HG02610 (cell line): ENCODE measurements at regions not wholly inside any gene's neighbourhood (a gene's known extent, or its start where the extent isn't known, plus 50 kb on each side); places are given as distances from the start of the nearest gene placed in this dataset.
"Not testable (repeated sequence)": the region's sequence is repeated elsewhere in the genome, so short reads cannot be mapped to it uniquely, and the experiment has no call there.

ENCODE experiments used
- ATAC-seq: cut with Tn5 transposase; IDR thresholded peaks from one replicate; pipeline ENCODE4 v1.9.1; 2021; ENCODE audit warnings: mild to moderate bottlenecking, moderate library complexity; ENCODE audit not compliant: unreplicated experiment

GRCh38 chr11:67877316-67877715, 126.6 kb downstream of the UNC93B1 start:
- ATAC-seq = not testable (repeated sequence)

DNA sequence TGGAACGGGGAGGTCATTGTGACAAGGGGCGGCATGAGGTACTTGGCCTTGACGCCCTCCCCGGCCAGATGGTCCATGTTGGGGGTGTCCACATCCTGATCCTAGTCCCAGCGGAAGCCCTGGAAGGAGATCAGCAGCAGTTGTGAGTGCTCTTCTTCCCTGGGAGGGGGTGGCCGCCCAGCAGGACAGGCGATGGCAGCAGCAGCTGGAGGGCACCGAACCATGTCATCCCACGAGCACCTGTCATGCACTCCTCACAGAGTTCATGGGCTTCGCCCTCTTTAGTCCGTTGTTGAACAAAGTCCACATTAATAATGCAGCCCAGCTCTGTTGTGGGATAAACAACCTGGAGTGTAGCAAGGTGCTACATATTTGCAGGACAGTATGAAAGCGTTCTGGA, 130.7 kb downstream of the UNC93B1 start:
- not testable (repeated sequence) for ATAC-seq

DNA sequence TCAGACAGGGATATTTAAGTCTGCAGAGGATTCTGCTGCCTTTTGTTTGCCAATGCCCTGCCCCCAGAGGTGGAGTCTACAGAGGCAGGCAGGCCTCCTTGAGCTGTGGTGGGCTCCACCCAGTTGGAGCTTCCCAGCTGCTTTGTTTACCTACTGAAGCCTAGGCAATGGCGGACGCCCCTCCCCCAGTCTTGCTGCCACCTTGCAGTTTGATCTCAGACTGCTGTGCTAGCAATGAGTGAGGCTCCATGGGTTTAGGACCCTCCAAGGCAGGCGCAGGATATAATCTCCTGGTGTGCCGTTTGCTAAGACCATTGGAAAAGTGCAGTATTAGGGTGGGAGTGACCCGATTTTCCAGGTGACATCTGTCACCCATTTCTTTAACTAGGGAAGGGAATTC, 132.7 kb downstream of the UNC93B1 start:
- ATAC-seq = not testable (repeated sequence)

- not testable (repeated sequence) for ATAC-seq
Measured at GRCh38 chr11:67862896-67863295, 141.0 kb downstream of the UNC93B1 start.

DNA sequence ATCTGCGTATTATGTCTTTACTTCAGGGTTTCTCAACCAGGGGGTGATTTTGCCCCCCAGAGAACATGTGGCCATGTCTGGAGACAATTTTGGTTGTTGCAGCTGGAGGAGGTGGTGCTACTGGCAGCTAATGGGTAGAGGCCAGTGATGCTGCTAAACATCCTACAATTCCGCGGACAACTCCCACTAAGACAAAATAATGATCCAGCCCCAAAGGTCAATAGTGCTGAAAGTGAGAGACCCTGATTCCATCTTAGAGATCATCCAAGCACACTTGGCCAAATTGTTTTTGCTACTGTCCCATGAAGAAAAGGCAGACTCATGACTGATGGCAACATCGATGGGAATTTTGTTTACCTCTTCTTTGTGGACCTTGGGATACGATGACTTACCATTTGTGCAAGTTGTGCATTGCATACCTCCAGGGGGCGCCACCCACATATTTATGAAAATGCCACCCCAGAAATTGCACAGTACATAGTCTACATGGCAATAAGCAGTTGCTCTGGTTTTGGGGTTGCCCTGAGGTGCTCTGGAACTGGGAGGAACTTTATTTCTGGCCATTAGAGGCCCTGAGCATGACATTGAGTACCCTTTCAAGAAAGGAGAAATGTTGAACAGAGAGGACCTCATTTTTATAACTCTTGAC, 144.3 kb downstream of the UNC93B1 start:
- ATAC-seq = not testable (repeated sequence)

GRCh38 chr11:67850747-67851146, 153.2 kb downstream of the UNC93B1 start:
- ATAC-seq = not testable (repeated sequence)

DNA sequence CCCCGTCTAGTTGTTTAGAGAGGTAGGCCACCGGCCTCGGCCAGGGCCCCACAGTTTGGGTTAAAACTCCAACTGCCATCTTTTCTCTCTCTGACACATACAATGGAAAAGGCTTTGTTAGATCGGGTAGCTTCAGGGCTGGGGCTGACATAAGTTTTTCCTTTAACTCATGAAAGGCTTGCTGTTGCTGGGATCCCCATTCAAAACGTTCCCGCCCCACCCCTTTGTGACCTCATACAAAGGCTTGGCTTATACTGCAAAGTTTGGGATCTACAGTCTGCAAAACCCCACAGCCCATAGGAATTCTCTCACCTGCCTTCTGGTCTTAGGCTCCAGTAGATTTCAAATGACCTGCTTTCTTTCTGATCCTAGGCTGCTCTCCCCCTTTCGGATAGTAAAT, 154.1 kb downstream of the UNC93B1 start:
- ATAC-seq = not testable (repeated sequence)

DNA sequence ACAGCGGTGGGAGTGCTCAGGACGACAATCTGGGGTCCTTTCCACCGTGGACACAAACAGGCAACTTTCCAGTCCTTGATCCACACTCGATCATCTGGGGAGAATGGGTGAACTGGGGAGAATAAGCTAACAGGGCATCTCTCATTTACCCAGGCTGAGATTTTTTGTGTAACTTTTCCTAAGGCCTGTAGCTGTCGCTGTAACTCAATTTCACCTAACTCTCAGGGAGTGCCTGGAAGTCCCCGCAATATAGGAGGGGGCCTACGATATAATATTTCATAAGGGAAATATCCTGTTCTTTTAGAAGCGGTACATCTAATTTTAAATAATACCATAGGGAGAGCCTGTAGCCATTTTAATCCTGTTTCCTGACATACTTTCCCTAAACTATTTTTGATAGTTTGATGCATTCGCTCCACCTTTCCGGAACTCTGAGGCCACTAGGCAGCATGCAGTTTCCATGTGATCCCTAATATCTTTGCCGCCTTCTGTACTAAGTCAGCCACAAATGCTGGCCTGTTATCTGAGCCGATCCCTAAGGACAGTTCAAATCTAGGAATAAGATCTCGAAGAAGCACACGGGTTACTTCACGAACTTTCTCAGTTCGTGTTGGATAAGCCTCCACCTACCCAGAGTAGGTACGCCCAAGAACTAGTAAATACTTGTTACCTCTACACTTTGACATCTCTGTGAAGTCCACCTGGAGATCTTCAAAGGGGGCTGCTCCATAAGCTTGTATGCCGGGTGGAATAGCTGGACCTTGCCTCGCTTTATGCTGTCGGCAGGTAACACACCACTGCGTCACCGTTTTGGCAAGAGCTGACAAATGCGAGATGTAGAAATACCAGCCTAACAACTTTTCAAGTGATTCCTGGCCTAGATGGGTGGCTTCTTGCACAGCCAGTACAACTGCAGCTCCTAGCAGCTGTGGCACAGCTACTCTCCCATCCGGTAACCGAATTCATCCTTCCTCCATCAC, 155.7 kb downstream of the UNC93B1 start:
- not testable (repeated sequence) for ATAC-seq

DNA sequence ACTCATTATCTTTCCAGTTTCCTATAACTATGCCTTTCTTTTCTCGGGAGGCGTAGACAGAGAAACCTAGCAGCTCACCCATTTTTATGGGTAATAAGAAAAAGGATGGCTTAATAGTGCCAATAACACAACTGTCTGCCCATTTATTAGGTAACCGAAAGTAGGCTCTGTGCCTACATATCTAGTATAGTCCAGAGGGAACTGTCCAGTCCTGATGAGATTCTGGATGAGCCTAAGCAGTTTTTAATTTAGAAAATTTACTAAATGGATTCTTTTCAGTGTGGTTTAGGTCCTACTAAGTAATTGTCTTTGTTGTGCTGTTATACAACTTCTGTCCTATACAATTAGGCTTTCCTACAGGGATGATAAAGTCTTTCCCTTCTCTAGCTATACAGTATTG, 157.6 kb downstream of the UNC93B1 start:
- ATAC-seq = not testable (repeated sequence)

DNA sequence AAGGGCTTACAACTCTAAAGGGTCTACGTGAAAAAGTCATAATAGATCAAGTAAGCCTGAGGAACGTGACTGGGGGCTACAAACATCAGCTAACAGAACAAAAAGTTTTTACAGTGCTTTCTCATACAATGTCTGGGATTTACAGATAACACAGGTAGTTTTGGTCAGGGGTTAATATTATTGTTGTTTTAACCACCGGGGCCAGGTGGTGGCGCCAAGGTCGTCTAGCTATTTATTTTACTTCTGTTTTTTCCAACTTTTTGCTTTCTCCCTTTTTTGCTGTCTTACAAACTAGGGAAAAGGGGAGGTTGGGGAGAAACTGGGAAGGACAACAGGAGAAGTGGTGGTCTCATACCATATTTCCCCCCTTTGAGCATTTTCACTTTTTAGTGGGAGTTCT, 158.6 kb downstream of the UNC93B1 start:
- ATAC-seq = not testable (repeated sequence)

DNA sequence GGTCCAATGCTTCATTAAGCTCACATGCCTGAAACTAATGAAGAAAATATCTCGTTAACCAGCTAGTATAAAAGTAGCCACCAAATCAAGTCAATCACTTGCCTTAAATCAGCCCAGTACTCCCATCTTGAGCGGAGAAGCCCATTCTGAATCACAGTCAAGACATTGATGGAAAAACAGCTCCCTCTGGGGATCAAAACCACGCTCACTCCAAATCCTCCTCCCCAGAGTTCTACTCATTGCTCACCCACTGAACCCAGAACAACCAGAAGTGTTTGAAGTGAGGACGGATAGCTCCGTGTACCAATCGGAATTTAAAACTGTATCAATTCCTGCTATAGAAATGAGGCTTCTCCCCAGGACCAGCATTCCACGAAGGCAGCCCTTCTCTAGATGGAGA, 163.3 kb downstream of the UNC93B1 start:
- ATAC-seq = not testable (repeated sequence)

DNA sequence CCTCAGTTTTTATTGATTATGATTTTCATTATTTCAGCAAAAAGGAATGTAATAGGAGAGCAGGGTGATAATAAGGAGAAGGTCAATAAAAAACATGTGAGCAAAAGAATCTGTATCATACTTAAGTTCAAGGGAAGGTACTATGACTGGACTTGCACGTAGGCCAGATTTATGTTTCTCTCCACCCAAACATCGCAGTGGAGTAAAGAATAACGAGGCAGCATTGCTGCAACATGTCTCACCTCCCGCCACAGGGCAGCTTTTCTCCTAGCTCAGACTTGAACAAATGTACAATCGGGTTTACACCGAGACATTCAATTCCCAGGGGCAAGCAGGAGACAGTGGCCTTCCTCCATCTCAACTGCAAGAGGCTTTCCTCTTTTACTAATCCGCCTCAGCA, 155.7 kb upstream of the ALDH3B2 start:
- ATAC-seq = not testable (repeated sequence)

GRCh38 chr11:67826951-67827296, 152.5 kb upstream of the ALDH3B2 start:
- ATAC-seq = not testable (repeated sequence)

- ATAC-seq = not testable (repeated sequence)
Measured at GRCh38 chr11:67826028-67826950, 151.9 kb upstream of the ALDH3B2 start.

GRCh38 chr11:67824861-67825260, 150.4 kb upstream of the ALDH3B2 start:
- ATAC-seq = not testable (repeated sequence)

GRCh38 chr11:67820081-67820480, 145.7 kb upstream of the ALDH3B2 start:
- ATAC-seq = no peak

- ATAC-seq = not testable (repeated sequence)
Measured at GRCh38 chr11:67817558-67817957, 143.1 kb upstream of the ALDH3B2 start.

DNA sequence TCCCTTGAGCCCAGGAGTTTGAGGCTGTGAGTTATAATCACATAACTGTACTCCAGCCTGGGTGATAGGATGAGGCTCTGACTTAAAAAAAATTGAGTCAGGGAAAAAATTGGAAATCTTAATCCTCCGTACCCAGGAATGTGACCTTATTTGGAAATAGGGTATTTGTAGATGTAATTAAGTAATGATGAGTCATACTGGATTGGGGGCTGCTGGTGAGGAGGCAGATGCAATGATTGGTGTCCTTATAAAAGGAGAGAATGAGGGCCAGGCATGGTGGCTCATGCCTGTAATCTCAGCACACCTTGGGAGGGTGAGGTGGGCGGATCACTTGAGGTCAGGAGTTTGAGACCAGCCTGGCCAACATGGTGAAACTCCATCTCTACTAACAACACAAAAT, 134.9 kb upstream of the ALDH3B2 start:
- not testable (repeated sequence) for ATAC-seq

DNA sequence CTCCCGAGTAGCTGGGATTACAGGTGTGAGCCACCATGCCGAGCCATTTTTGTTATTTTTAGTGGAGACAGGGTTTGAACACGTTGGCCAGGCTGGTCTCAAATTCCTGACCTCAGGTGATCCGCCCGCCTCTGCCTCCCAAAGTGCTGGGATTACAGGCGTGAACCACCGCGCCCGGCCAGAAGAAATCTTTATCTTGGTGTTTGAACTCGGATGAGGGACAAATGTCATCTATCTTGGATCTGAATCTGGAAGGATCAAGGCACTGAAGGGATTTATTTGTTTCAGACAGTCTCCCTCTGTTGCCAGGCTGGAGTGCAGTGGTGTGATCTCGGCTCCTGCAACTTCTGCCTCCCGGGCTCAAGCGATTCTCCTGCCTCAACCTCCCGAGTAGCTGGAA, 133.5 kb upstream of the ALDH3B2 start:
- not testable (repeated sequence) for ATAC-seq

- not testable (repeated sequence) for ATAC-seq
Measured at GRCh38 chr11:67806728-67807235, 132.4 kb upstream of the ALDH3B2 start.

GRCh38 chr11:67806183-67806582, 131.8 kb upstream of the ALDH3B2 start:
- ATAC-seq = not testable (repeated sequence)
